GM12873 (cell line): ENCODE measurements at regions not wholly inside any gene's neighbourhood (a gene's known extent, or its start where the extent isn't known, plus 50 kb on each side); places are given as distances from the start of the nearest gene placed in this dataset.

Experiments
- TF ChIP-seq, protein P1 (sequence below): IDR thresholded peaks from 2 replicates; pipeline ENCODE4 v1.5.1; 2012; ENCODE audit warnings: low read depth, mild to moderate bottlenecking, moderate library complexity, low read length, control low read depth; ENCODE audit not compliant: insufficient read depth; ENCODE audit errors: missing control alignments

GRCh38 chr18:47407736-47408135 lies 156.3 kb upstream of the SKOR2 start:
- TF ChIP-seq, protein P1, sequence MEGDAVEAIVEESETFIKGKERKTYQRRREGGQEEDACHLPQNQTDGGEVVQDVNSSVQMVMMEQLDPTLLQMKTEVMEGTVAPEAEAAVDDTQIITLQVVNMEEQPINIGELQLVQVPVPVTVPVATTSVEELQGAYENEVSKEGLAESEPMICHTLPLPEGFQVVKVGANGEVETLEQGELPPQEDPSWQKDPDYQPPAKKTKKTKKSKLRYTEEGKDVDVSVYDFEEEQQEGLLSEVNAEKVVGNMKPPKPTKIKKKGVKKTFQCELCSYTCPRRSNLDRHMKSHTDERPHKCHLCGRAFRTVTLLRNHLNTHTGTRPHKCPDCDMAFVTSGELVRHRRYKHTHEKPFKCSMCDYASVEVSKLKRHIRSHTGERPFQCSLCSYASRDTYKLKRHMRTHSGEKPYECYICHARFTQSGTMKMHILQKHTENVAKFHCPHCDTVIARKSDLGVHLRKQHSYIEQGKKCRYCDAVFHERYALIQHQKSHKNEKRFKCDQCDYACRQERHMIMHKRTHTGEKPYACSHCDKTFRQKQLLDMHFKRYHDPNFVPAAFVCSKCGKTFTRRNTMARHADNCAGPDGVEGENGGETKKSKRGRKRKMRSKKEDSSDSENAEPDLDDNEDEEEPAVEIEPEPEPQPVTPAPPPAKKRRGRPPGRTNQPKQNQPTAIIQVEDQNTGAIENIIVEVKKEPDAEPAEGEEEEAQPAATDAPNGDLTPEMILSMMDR, result no peak

DNA sequence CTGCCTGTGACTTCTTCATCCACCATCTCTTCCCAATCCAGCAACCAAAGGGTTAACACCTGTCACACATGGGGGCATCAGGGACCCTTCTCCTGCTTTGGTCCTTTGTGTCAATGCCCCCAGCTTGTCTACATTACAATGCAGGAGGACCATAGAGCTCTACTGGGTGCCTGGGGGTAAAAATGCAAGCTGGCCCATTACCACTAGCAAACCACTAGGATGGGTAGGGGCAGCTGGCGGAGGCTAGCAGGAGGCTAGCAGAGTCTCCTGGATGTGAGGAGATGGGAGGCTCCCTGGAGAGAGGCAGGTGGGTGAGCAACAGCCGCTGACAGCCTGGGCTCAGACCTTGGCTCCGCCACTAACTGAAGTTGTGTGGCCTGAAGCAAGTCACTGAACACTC lies 153.4 kb upstream of the SKOR2 start:
- TF ChIP-seq, protein P1, result no peak

DNA sequence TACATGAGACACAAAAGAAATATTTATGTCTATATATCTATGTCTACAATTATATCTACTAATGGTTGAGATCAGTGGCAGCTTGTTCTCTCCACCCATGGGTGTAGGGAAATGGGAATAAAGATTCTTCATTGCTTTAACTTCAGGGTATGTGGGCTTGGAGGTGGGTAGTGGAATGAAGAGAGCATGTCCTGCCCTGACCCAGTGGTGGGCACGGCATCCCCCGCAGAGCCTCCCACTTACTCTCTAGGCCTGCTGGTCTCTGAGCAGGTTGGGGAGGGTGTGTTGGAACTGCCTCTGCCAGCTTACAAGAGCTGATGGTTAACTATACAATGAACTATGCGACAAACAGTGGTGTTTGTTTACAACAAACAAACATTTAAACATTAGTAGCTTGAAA lies 152.5 kb upstream of the SKOR2 start:
- TF ChIP-seq, protein P1, result no peak

GRCh38 chr18:47403317-47403716 lies 151.9 kb upstream of the SKOR2 start:
- TF ChIP-seq, protein P1, result no peak

DNA sequence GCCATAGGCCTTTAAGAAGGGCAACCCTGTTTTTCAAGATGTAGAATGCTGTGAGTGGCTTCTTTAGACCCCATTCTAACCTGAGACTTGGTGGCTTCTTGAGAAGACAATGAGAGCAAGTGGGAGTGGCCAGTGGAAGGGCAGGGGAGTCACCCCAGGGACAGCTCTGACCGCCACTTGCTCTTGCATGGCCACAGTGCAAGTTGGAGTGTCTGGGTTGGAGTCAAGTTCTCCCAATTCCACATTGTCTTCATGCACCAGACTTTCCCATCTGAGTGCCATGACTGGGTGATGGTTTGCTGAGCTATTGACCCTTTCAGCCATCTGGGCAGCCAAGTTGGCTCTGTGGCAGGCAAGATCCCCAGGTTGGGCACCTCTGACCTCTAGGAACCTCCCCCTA lies 148.0 kb upstream of the SKOR2 start:
- TF ChIP-seq, protein P1, result no peak

DNA sequence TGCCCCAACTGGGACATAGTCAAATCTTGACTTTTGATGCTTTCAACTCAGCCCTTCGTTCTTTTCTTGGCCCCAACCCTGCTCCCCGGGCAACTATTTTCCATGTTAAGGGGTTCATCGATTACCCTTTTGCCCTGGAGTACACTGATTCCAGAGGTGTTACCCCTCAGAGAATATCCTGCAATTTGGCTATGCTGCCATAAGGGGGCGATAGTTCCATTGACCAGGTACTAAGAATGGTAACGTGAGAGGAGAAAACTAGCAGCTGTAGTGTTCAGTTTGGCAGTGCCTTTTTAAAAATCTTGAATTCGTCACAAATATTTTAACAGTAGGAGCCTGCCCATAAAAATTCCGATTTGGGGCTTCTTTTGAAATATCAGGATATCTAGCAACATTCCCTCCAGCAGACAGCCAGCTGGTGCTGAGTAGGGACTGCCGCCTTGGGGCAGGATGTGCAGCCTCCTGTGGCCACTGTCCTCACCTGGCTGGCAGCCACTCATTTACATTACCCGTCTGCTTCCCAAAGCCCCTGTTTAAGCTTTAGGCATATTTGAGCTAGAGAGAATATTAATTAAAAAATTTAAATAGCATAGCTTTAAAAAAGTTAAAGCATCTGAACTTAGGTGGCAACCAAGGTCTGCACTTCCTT lies 146.3 kb upstream of the SKOR2 start:
- TF ChIP-seq, protein P1, result peak; percentile 67

- TF ChIP-seq, protein P1, result no peak
Observed at GRCh38 chr18:47391665-47392064, 140.2 kb upstream of the SKOR2 start.
